CD14-positive monocyte (primary cell): ENCODE measurements at regions not wholly inside any gene's neighbourhood (a gene's known extent, or its start where the extent isn't known, plus 50 kb on each side); places are given as distances from the start of the nearest gene placed in this dataset.
A peak's percentile ranks its signal among the peaks of the same experiment; 100 is the strongest.

Experiments used
- DNase-seq, 3 donors: peaks; one replicate each; pipeline ENCODE4 v3.0.0-alpha.2; 2011 to 2022
- H2AFZ ChIP-seq: 2 replicates; pipeline ENCODE4 v1.6.0; 2012; ENCODE audit warnings: mild to moderate bottlenecking, low read depth, low read length, inconsistent platforms; ENCODE audit not compliant: insufficient read depth, poor library complexity, severe bottlenecking
- H3K27ac ChIP-seq, 2 donors: 1 replicate in 1 of 2; 2 replicates in 1 of 2; pipeline ENCODE4 v1.5.1; 2012 to 2013; ENCODE audit warnings: low read length in 2 of 2, control low read depth in 1 of 2, inconsistent platforms in 1 of 2, low read depth in 1 of 2, mild to moderate bottlenecking in 1 of 2
- H3K27me3 ChIP-seq, 2 donors: one replicate each; pipeline versions ENCODE4 v1.6.0 to v1.6.1; 2011 to 2013; ENCODE audit warnings: low read length in 2 of 2; ENCODE audit not compliant: control insufficient read depth in 2 of 2, insufficient read depth in 2 of 2
- H3K36me3 ChIP-seq, 2 donors: replicated peaks in 1 of 2; 1 replicate in 1 of 2; 2 replicates in 1 of 2; pipeline versions ENCODE4 v1.5.1 to v1.6.1; 2012 to 2013; ENCODE audit warnings: low read length in 2 of 2, control low read depth in 1 of 2, inconsistent platforms in 1 of 2, mild to moderate bottlenecking in 1 of 2; ENCODE audit not compliant: insufficient read depth in 2 of 2, control insufficient read depth in 1 of 2
- H3K4me1 ChIP-seq, 2 donors: 1 replicate in 1 of 2; 2 replicates in 1 of 2; pipeline versions ENCODE4 v1.5.1 to v1.6.1; 2012 to 2013; ENCODE audit warnings: low read length in 2 of 2, control low read depth in 1 of 2, inconsistent platforms in 1 of 2, mild to moderate bottlenecking in 1 of 2, moderate library complexity in 1 of 2; ENCODE audit not compliant: insufficient read depth in 2 of 2, control insufficient read depth in 1 of 2
- H3K4me2 ChIP-seq: replicated peaks from 2 replicates; pipeline ENCODE3; 2012; ENCODE audit warnings: low read length, moderate library complexity, mild to moderate bottlenecking; ENCODE audit not compliant: poor library complexity, severe bottlenecking; ENCODE audit errors: extremely low read depth
- H3K4me3 ChIP-seq, 3 experiments: fragments of 200-600 bp in 1 of 3; sonication (generic) in 1 of 3; replicated peaks in 1 of 3; 1 replicate in 2 of 3; 2 replicates in 1 of 3; pipeline ENCODE4 v1.5.1; 2011 to 2013; ENCODE audit warnings: low read length in 3 of 3, mild to moderate bottlenecking in 3 of 3, control low read depth in 2 of 3, low read depth in 2 of 3, inconsistent platforms in 1 of 3, moderate library complexity in 1 of 3
- H3K79me2 ChIP-seq: 2 replicates; pipeline ENCODE4 v1.6.0; 2012; ENCODE audit warnings: mild to moderate bottlenecking, control low read depth, inconsistent platforms, low read length, moderate library complexity; ENCODE audit not compliant: insufficient read depth
- H3K9ac ChIP-seq: 2 replicates; pipeline ENCODE4 v1.6.0; 2017; ENCODE audit warnings: low read length, mild to moderate bottlenecking; ENCODE audit not compliant: insufficient read depth, poor library complexity, severe bottlenecking
- H3K9me3 ChIP-seq, 2 donors: replicated peaks in 1 of 2; 1 replicate in 1 of 2; 2 replicates in 1 of 2; pipeline versions ENCODE4 v1.5.1 to v1.6.1; 2012 to 2013; ENCODE audit warnings: low read length in 2 of 2, control low read depth in 1 of 2; ENCODE audit not compliant: control insufficient read depth in 1 of 2, insufficient read depth in 1 of 2
- H4K20me1 ChIP-seq: 2 replicates; pipeline ENCODE4 v1.6.0; 2012; ENCODE audit warnings: mild to moderate bottlenecking, low read length, control low read depth, moderate library complexity; ENCODE audit not compliant: insufficient read depth
- H3K27ac Mint-ChIP-seq, 7 donors: one replicate each; pipeline ENCODE4 v1.8.0; 2020; ENCODE audit warnings: mild to moderate bottlenecking in 7 of 7, mixed read lengths in 7 of 7, moderate library complexity in 6 of 7, inconsistent platforms in 2 of 7
- H3K27me3 Mint-ChIP-seq, 3 donors: one replicate each; pipeline ENCODE4 v1.8.0; 2021 to 2022; ENCODE audit warnings: low read depth in 3 of 3, mild to moderate bottlenecking in 3 of 3, mixed read lengths in 3 of 3, moderate library complexity in 3 of 3, inconsistent platforms in 1 of 3
- H3K36me3 Mint-ChIP-seq, 2 donors: one replicate each; pipeline ENCODE4 v1.8.0; 2020; ENCODE audit warnings: mixed read lengths in 2 of 2, inconsistent platforms in 1 of 2, mild to moderate bottlenecking in 1 of 2
- H3K4me1 Mint-ChIP-seq: one replicate; pipeline ENCODE4 v1.8.0; 2020; ENCODE audit warnings: mild to moderate bottlenecking, mixed read lengths
- H3K4me3 Mint-ChIP-seq, 2 donors: one replicate each; pipeline ENCODE4 v1.8.0; 2020; ENCODE audit warnings: mild to moderate bottlenecking in 2 of 2, mixed read lengths in 2 of 2, moderate library complexity in 1 of 2
- H3K9me3 Mint-ChIP-seq, 7 donors: one replicate each; pipeline ENCODE4 v1.8.0; 2020 to 2022; ENCODE audit warnings: mixed read lengths in 7 of 7, mild to moderate bottlenecking in 6 of 7, moderate library complexity in 6 of 7, inconsistent platforms in 2 of 7
- WGBS: methylation state at CpG from one replicate; pipeline ENCODE4 v1.1.5; 2013; ENCODE audit warnings: missing lambda C conversion rate; ENCODE audit not compliant: insufficient coverage; 5-methylcytosine and 5-hydroxymethylcytosine counted together
- intact Hi-C, 2 donors: fragments of 100-400 bp; cut with micrococcal nuclease; formaldehyde crosslinking; loops; one replicate each; pipeline versions ENCODE4 v1.15.0 to v1.15.1; 2023
- TF ChIP-seq, protein P1 (sequence below): fragments of 200-600 bp; IDR thresholded peaks from one replicate; pipeline ENCODE4 v1.8.0; 2022; ENCODE audit warnings: antibody characterized with exemption, mild to moderate bottlenecking

DNA sequence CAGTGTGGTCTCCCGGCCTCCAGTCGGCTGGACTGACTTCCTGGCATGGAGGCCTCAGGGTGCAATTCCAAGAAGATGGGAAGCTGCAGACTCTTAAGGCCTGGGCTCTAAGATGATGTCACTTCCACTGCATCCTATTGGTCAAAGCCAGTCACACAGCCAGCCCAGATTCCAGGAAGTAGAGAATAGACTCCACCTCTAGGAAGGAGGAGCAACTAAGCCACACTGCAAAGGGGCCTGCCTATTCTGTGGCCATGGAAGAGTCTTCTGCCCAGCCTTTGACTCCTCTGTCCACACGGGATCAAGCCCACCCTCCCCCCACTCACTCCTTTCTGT lies 103.9 kb upstream of the RFLNA start:
- no peaks in the 10 kb centered on the region for H3K4me1 Mint-ChIP-seq

DNA sequence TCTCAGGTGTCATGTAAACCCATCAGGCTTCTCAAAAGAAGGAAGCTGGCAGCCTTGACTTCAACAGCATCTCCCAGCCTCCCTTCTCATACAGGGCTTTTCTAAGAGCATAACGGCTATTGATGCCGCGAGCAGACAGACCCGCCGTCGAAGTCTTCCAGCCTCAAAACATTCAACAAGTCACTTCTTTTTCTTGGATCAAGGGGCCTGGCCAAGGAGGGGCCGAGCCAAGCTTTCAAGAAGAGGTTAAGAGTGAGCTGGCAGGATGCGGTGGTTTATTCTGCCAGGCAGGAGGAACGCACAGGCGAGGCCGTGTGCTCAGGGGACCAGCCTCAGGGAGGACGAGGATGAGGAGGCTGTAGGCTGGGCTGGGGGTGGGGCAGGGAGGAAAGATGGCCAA lies 102.9 kb upstream of the RFLNA start:
- Mint-ChIP-seq H3K4me3 (no peak overlapping the region), H3K27me3 (peaks cover 0 to 2% (median 0%) of the 10 kb centered on the region in 3 donors), H3K27ac (peak overlapping the region in 2 of 7 donors; percentile 31 to 43), H3K9me3 (peaks cover 2 to 13% (median 8%) of the 10 kb centered on the region in 7 donors), H3K36me3 (no peaks in the 10 kb centered on the region), H3K4me1 (no peaks in the 10 kb centered on the region)
- Histone ChIP-seq H3K27me3 (no peaks in the 10 kb centered on the region), H3K9ac (no peak overlapping the region), H3K4me2 (no peak overlapping the region), H3K9me3 (peaks cover 0 to 7% of the 10 kb centered on the region in 2 donors), H3K79me2 (no peaks in the 10 kb centered on the region), H3K4me3 (no peak overlapping the region), H2AFZ (no peak overlapping the region), H3K4me1 (no peaks in the 10 kb centered on the region), H3K27ac (no peak overlapping the region), H4K20me1 (no peaks in the 10 kb centered on the region), H3K36me3 (no peaks in the 10 kb centered on the region)
- intact Hi-C loops = no loop called here
- TF ChIP-seq, protein P1, sequence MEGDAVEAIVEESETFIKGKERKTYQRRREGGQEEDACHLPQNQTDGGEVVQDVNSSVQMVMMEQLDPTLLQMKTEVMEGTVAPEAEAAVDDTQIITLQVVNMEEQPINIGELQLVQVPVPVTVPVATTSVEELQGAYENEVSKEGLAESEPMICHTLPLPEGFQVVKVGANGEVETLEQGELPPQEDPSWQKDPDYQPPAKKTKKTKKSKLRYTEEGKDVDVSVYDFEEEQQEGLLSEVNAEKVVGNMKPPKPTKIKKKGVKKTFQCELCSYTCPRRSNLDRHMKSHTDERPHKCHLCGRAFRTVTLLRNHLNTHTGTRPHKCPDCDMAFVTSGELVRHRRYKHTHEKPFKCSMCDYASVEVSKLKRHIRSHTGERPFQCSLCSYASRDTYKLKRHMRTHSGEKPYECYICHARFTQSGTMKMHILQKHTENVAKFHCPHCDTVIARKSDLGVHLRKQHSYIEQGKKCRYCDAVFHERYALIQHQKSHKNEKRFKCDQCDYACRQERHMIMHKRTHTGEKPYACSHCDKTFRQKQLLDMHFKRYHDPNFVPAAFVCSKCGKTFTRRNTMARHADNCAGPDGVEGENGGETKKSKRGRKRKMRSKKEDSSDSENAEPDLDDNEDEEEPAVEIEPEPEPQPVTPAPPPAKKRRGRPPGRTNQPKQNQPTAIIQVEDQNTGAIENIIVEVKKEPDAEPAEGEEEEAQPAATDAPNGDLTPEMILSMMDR = no peak
- DNase-seq = no peak
- WGBS = 85% methylated on average over 6 of the region's 12 CpGs

More for the DNA sequence above, 103.9 kb upstream of the RFLNA start:
- H3K4me1 ChIP-seq = no peaks in the 10 kb centered on the region
- H3K4me3 ChIP-seq = no peak overlapping the region
- peaks cover 0 to under 1% (median 0%) of the 10 kb centered on the region in 3 donors for H3K27me3 Mint-ChIP-seq
- intact Hi-C loops = no loop called here
- no peak overlapping the region for H3K27ac Mint-ChIP-seq
- peak overlapping the region; percentile 47 for H2AFZ ChIP-seq
- no peaks in the 10 kb centered on the region for H3K79me2 ChIP-seq
- H3K4me2 ChIP-seq = no peak overlapping the region
- 100% methylated on average over 3 of the region's 3 CpGs for WGBS
- H3K9me3 ChIP-seq = peaks cover 0 to 3% of the 10 kb centered on the region in 2 donors
- H3K27me3 ChIP-seq = no peaks in the 10 kb centered on the region
- no peak overlapping the region for H3K9ac ChIP-seq
- H4K20me1 ChIP-seq = no peaks in the 10 kb centered on the region
- H3K9me3 Mint-ChIP-seq = peaks cover 0 to 6% (median 2%) of the 10 kb centered on the region in 7 donors
- peak; percentile 7 to 22 (median 12) for DNase-seq
- H3K27ac ChIP-seq = no peak overlapping the region
- H3K36me3 Mint-ChIP-seq = no peaks in the 10 kb centered on the region
- H3K36me3 ChIP-seq = no peaks in the 10 kb centered on the region
- no peak overlapping the region for H3K4me3 Mint-ChIP-seq
- TF ChIP-seq, protein P1 = no peak
